ENCODE measurements at regions not wholly inside any gene's neighbourhood (a gene's known extent, or its start where the extent isn't known, plus 50 kb on each side); places are given as distances from the start of the nearest gene placed in this dataset.

- no peak overlapping the region for H3K27ac Mint-ChIP-seq (ENCODE audit: unreplicated experiment)
- H3K9me3 Mint-ChIP-seq (ENCODE audit: low read depth), result no peaks in the 10 kb centered on the region
- DNase-seq (ENCODE audit: low spot score), result no peak
- no peak overlapping the region for H3K4me3 Mint-ChIP-seq (ENCODE audit: unreplicated experiment)
- peaks cover 17% of the 10 kb centered on the region for H3K4me1 Mint-ChIP-seq (ENCODE audit: low read depth)
- no peaks in the 10 kb centered on the region for H3K36me3 Mint-ChIP-seq (ENCODE audit: low read depth)
- H3K27me3 Mint-ChIP-seq (ENCODE audit: low read depth), result no peaks in the 10 kb centered on the region
- TF ChIP-seq, protein P1, sequence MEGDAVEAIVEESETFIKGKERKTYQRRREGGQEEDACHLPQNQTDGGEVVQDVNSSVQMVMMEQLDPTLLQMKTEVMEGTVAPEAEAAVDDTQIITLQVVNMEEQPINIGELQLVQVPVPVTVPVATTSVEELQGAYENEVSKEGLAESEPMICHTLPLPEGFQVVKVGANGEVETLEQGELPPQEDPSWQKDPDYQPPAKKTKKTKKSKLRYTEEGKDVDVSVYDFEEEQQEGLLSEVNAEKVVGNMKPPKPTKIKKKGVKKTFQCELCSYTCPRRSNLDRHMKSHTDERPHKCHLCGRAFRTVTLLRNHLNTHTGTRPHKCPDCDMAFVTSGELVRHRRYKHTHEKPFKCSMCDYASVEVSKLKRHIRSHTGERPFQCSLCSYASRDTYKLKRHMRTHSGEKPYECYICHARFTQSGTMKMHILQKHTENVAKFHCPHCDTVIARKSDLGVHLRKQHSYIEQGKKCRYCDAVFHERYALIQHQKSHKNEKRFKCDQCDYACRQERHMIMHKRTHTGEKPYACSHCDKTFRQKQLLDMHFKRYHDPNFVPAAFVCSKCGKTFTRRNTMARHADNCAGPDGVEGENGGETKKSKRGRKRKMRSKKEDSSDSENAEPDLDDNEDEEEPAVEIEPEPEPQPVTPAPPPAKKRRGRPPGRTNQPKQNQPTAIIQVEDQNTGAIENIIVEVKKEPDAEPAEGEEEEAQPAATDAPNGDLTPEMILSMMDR (IDR thresholded peaks at IDR 0.05), result peak; percentile 61
Measured at GRCh38 chr18:11387880-11388279, 221.5 kb upstream of the SLC35G4 start.

GRCh38 chr18:11383381-11383780, 226.0 kb upstream of the SLC35G4 start:
- DNase-seq (ENCODE audit: low spot score), result no peak
- peak overlapping the region; percentile 23 for H3K27ac Mint-ChIP-seq (ENCODE audit: unreplicated experiment)
- H3K9me3 Mint-ChIP-seq (ENCODE audit: low read depth), result no peaks in the 10 kb centered on the region
- TF ChIP-seq, protein P1 (IDR thresholded peaks at IDR 0.05), result no peak
- H3K4me3 Mint-ChIP-seq (ENCODE audit: unreplicated experiment), result no peak overlapping the region
- no peaks in the 10 kb centered on the region for H3K27me3 Mint-ChIP-seq (ENCODE audit: low read depth)
- H3K36me3 Mint-ChIP-seq (ENCODE audit: low read depth), result no peaks in the 10 kb centered on the region
- peaks cover 15% of the 10 kb centered on the region for H3K4me1 Mint-ChIP-seq (ENCODE audit: low read depth)

DNA sequence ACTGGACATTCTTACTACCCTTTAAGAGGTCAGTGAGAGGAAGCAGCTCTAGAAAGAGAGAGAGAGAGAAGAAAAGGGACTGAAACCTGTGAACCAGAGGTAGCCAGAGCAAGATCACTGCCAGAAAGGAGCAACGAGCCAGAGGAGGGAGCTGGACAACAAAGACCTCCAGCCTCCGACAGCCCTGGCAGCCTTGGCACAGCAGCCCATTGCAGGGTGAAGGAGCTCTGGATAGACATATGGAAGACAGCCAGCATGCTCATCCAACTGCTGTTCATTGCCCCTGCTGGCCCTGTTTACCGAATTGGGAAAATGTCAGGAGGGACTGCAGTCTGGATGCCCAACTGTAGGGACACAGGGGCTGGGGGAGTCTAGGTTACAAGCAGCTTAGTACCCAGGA, 228.4 kb upstream of the SLC35G4 start:
- Mint-ChIP-seq H3K27me3 (ENCODE audit: low read depth) (peaks cover 2% of the 10 kb centered on the region), H3K4me3 (ENCODE audit: unreplicated experiment) (no peak overlapping the region), H3K27ac (ENCODE audit: unreplicated experiment) (no peak overlapping the region), H3K4me1 (ENCODE audit: low read depth) (peaks cover 15% of the 10 kb centered on the region), H3K36me3 (ENCODE audit: low read depth) (no peaks in the 10 kb centered on the region), H3K9me3 (ENCODE audit: low read depth) (no peaks in the 10 kb centered on the region)
- no peak for DNase-seq (ENCODE audit: low spot score)
- TF ChIP-seq, protein P1 (IDR thresholded peaks at IDR 0.05), result no peak

DNA sequence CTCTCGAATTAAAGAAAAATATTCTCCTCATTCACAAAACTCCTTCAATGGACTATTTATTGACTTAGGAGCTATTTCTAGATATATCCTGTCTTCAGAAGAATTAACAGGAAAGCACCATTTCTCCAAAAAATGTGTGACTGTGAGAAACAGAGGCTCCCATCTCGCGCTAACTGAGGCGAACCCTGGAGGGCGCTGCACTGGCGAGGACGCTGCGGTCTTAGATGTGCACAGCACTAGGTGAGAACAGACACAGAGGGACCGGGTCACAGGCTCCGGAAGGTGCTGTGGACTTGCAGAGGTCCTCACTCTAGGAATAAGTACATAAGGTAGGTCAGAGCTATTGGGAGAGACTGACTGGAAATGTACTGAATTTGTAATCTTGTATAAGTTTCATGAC, 229.7 kb upstream of the SLC35G4 start:
- DNase-seq (ENCODE audit: low spot score), result no peak
- Mint-ChIP-seq H3K27me3 (ENCODE audit: low read depth) (peaks cover 2% of the 10 kb centered on the region), H3K27ac (ENCODE audit: unreplicated experiment) (no peak overlapping the region), H3K36me3 (ENCODE audit: low read depth) (no peaks in the 10 kb centered on the region), H3K4me3 (ENCODE audit: unreplicated experiment) (no peak overlapping the region), H3K4me1 (ENCODE audit: low read depth) (peaks cover 15% of the 10 kb centered on the region), H3K9me3 (ENCODE audit: low read depth) (no peaks in the 10 kb centered on the region)
- TF ChIP-seq, protein P1 (IDR thresholded peaks at IDR 0.05), result no peak

DNA sequence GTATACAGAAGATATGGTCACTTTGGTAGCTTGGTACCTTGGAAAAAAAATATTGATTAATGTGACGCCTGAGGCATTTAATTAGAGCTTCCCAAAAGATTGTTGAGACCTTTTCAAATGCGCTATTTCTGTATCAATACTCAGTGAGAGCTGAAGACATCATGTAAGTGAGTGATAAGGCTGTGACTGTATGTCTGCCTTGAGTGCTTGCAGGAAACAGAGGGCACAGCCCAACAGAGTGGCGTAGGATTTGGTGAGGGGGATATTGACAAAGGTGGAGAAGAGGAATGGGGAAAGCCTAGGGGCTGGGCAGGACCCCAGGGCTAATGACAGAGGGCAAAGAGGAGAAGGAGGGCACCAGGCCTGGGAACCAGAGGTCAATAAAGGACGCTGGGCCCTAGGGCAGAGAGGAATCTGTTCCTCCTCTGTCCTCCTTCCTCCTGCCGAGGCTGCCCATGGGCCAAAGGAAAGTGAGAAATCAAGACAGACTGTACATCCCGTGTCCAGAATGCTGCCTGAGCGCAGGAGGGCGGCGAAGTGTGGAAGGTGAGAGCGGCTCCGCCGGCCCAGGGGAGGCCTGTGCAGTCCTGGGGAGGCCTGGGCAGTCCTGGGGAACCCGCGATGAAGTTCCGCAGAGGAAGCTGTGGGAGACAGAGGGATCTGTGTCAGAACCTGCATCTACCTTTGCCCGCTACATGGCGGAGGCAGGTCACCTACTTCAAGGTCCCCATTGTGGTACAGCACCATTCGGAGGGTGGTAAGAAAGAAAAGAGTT, 228.6 kb upstream of the PIEZO2 start:
- Mint-ChIP-seq H3K9me3 (ENCODE audit: low read depth) (no peaks in the 10 kb centered on the region), H3K4me1 (ENCODE audit: low read depth) (peaks cover 4% of the 10 kb centered on the region), H3K27me3 (ENCODE audit: low read depth) (peaks cover 2% of the 10 kb centered on the region), H3K27ac (ENCODE audit: unreplicated experiment) (no peak overlapping the region), H3K4me3 (ENCODE audit: unreplicated experiment) (no peak overlapping the region), H3K36me3 (ENCODE audit: low read depth) (no peaks in the 10 kb centered on the region)
- TF ChIP-seq, protein P1 (IDR thresholded peaks at IDR 0.05), result no peak
- no peak for DNase-seq (ENCODE audit: low spot score)

All from chondrocyte (in vitro differentiated cells).